ENCODE measurements at regions not wholly inside any gene's neighbourhood (a gene's known extent, or its start where the extent isn't known, plus 50 kb on each side); places are given as distances from the start of the nearest gene placed in this dataset.

DNA sequence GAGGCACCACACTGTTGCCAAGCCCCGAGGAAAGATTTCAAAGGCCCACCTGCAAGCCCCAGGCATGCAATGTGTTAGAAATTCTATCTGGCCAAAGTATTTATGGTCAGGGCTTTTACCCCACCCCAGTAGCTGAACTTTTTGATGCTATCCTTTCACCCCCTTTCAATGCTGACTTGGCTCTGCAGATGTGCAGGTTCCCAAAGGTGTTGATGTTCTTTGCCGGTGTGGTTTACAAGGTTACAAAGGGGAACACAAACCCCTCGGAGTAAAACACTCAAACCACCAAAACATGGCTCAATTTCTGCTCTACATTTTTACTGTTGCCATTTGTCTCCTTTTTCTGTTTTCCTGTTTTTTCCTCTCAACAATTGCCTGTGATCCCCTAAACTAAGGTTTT, 145.4 kb upstream of the BNIP2 start:
- Histone ChIP-seq H3K4me1 (ENCODE audit: low read length) (no peaks in the 10 kb centered on the region), H3K36me3 (replicated peaks; ENCODE audit: low read depth, low read length) (no peaks in the 10 kb centered on the region), H2AFZ (ENCODE audit: low read depth, low read length) (no peak overlapping the region), H4K20me1 (ENCODE audit: insufficient read depth, low read length) (no peaks in the 10 kb centered on the region), H3K27me3 (ENCODE audit: low read depth, low read length) (peaks cover 21% of the 10 kb centered on the region; the same call in 1 of the 2 replicates), H3K79me2 (ENCODE audit: low read length) (no peaks in the 10 kb centered on the region), H3K4me2 (ENCODE audit: low read length) (no peak overlapping the region), H3K9me3 (ENCODE audit: insufficient read depth, low read length) (no peaks in the 10 kb centered on the region), H3K4me3 (ENCODE audit: low read length) (no peak overlapping the region), H3K9ac (ENCODE audit: low read length) (no peak overlapping the region), H3K27ac (ENCODE audit: low read length) (no peak overlapping the region)
- TF ChIP-seq, protein P1, sequence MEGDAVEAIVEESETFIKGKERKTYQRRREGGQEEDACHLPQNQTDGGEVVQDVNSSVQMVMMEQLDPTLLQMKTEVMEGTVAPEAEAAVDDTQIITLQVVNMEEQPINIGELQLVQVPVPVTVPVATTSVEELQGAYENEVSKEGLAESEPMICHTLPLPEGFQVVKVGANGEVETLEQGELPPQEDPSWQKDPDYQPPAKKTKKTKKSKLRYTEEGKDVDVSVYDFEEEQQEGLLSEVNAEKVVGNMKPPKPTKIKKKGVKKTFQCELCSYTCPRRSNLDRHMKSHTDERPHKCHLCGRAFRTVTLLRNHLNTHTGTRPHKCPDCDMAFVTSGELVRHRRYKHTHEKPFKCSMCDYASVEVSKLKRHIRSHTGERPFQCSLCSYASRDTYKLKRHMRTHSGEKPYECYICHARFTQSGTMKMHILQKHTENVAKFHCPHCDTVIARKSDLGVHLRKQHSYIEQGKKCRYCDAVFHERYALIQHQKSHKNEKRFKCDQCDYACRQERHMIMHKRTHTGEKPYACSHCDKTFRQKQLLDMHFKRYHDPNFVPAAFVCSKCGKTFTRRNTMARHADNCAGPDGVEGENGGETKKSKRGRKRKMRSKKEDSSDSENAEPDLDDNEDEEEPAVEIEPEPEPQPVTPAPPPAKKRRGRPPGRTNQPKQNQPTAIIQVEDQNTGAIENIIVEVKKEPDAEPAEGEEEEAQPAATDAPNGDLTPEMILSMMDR (IDR thresholded peaks at IDR 0.05; ENCODE audit: low read depth, low read length) = no peak
- no peak for TF ChIP-seq EZH2phosphoT487 (IDR thresholded peaks at IDR 0.05; ENCODE audit: low read depth)

DNA sequence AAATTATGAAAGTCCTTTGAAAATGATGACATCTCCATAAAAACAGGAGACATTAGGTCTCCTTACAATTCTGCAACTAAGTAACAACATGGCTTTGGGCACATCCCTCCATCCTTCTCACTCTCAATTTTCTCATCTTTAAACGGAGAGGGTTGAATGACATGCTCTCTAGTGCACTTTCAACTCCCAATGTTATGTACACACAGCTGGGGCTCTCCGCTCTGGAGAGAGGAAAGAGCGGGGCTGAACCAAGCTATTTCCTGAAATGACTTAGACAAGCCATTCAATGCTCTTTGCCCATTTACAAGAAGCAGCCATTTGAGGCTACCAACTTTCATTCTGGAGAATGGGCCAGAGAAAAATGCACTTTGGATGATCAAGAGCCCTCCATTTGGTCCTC, 144.2 kb upstream of the BNIP2 start:
- TF ChIP-seq EZH2phosphoT487 (IDR thresholded peaks at IDR 0.05; ENCODE audit: low read depth) = no peak
- TF ChIP-seq, protein P1 (IDR thresholded peaks at IDR 0.05; ENCODE audit: low read depth, low read length) = no peak
- Histone ChIP-seq H3K4me1 (ENCODE audit: low read length) (no peaks in the 10 kb centered on the region), H3K4me3 (ENCODE audit: low read length) (no peak overlapping the region), H3K4me2 (ENCODE audit: low read length) (no peak overlapping the region), H4K20me1 (ENCODE audit: insufficient read depth, low read length) (no peaks in the 10 kb centered on the region), H3K9ac (ENCODE audit: low read length) (no peak overlapping the region), H3K36me3 (replicated peaks; ENCODE audit: low read depth, low read length) (no peaks in the 10 kb centered on the region), H3K79me2 (ENCODE audit: low read length) (no peaks in the 10 kb centered on the region), H3K27me3 (ENCODE audit: low read depth, low read length) (peaks cover 21% of the 10 kb centered on the region; the same call in 1 of the 2 replicates), H2AFZ (ENCODE audit: low read depth, low read length) (no peak overlapping the region), H3K27ac (ENCODE audit: low read length) (no peak overlapping the region), H3K9me3 (ENCODE audit: insufficient read depth, low read length) (no peaks in the 10 kb centered on the region)

DNA sequence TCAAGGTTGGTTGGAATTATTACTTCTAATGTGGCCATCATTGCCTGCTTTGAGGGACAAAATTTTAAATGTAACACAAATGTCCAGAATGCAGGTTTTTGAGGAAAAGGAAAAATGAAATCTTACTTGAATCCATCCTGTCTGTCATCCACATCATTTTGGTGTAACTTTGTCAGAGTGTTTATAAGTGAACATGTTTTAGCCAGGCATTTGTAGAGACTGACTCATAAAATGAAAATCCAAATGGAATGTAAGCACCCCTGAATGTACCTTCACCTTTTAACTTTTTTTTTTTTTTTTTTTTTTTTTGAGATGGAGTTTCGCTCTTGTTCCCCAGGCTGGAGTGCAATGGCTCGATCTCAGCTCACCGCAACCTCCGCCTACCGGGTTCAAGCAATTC, 141.8 kb upstream of the BNIP2 start:
- Histone ChIP-seq H3K27ac (ENCODE audit: low read length) (no peak overlapping the region), H3K36me3 (replicated peaks; ENCODE audit: low read depth, low read length) (no peaks in the 10 kb centered on the region), H3K4me3 (ENCODE audit: low read length) (no peak overlapping the region), H3K9ac (ENCODE audit: low read length) (no peak overlapping the region), H3K79me2 (ENCODE audit: low read length) (no peaks in the 10 kb centered on the region), H3K4me2 (ENCODE audit: low read length) (no peak overlapping the region), H3K4me1 (ENCODE audit: low read length) (no peaks in the 10 kb centered on the region), H4K20me1 (ENCODE audit: insufficient read depth, low read length) (no peaks in the 10 kb centered on the region), H3K9me3 (ENCODE audit: insufficient read depth, low read length) (no peaks in the 10 kb centered on the region), H3K27me3 (ENCODE audit: low read depth, low read length) (peaks cover 8% of the 10 kb centered on the region; the same call in 1 of the 2 replicates), H2AFZ (ENCODE audit: low read depth, low read length) (no peak overlapping the region)
- TF ChIP-seq, protein P1 (IDR thresholded peaks at IDR 0.05; ENCODE audit: low read depth, low read length) = no peak
- no peak for TF ChIP-seq EZH2phosphoT487 (IDR thresholded peaks at IDR 0.05; ENCODE audit: low read depth)

DNA sequence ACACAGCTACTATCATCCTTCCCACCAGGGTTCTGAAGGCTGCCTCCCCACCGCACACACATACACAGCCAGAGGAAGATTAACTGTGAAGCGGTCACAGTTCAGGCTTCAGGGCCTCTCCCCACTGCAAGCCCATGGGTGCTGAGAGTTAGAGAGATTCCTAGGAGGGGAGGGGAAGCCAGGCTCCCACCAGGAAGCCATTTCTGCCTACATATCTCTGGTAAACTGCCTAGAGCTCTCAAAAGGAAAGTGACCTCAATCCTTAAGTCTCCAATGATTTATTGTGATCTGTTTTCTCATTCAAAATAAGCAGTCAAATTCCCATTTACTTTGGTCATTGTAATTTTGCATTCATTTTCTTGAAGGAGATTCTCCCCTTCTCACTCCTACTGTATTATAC, 141.0 kb upstream of the BNIP2 start:
- H3K79me2 ChIP-seq (ENCODE audit: low read length) = no peaks in the 10 kb centered on the region
- H2AFZ ChIP-seq (ENCODE audit: low read depth, low read length) = no peak overlapping the region
- H3K9me3 ChIP-seq (ENCODE audit: insufficient read depth, low read length) = no peaks in the 10 kb centered on the region
- TF ChIP-seq, protein P1 (IDR thresholded peaks at IDR 0.05; ENCODE audit: low read depth, low read length) = no peak
- 0 out of 2 replicates have a peak, but pooled peaks cover 4% of the 10 kb centered on the region for H3K27me3 ChIP-seq (ENCODE audit: low read depth, low read length)
- no peak overlapping the region for H3K4me2 ChIP-seq (ENCODE audit: low read length)
- H3K27ac ChIP-seq (ENCODE audit: low read length) = no peak overlapping the region
- no peak overlapping the region for H3K9ac ChIP-seq (ENCODE audit: low read length)
- no peak overlapping the region for H3K4me3 ChIP-seq (ENCODE audit: low read length)
- H3K4me1 ChIP-seq (ENCODE audit: low read length) = no peaks in the 10 kb centered on the region
- H4K20me1 ChIP-seq (ENCODE audit: insufficient read depth, low read length) = no peaks in the 10 kb centered on the region
- H3K36me3 ChIP-seq (replicated peaks; ENCODE audit: low read depth, low read length) = no peaks in the 10 kb centered on the region

Measured in OCI-LY3 (cell line).